GM12891 (cell line): ENCODE measurements at regions not wholly inside any gene's neighbourhood (a gene's known extent, or its start where the extent isn't known, plus 50 kb on each side); places are given as distances from the start of the nearest gene placed in this dataset.

Experiments
- PAX5 ChIP-seq: IDR thresholded peaks from 2 replicates; pipeline ENCODE4 v1.6.1; 2011; ENCODE audit warnings: low read length, moderate library complexity, mild to moderate bottlenecking; ENCODE audit not compliant: insufficient read depth, severe bottlenecking
- POLR2A ChIP-seq: IDR thresholded peaks from 2 replicates; pipeline ENCODE4 v1.6.1; 2011; ENCODE audit warnings: low read depth, low read length, control low read depth
- TAF1 ChIP-seq: IDR thresholded peaks from 2 replicates; pipeline ENCODE4 v1.6.1; 2011; ENCODE audit warnings: low read depth, low read length, control low read depth

- no peak for TF ChIP-seq TAF1
- no peak for TF ChIP-seq POLR2A
- no peak for TF ChIP-seq PAX5
Measured at GRCh38 chr5:124195411-124195810, 551.0 kb downstream of the ZNF608 start.
